H4 (cell line): ENCODE measurements at regions not wholly inside any gene's neighbourhood (a gene's known extent, or its start where the extent isn't known, plus 50 kb on each side); places are given as distances from the start of the nearest gene placed in this dataset.
A peak's percentile ranks its signal among the peaks of the same experiment; 100 is the strongest.
"Not testable (repeated sequence)": the region's sequence is repeated elsewhere in the genome, so short reads cannot be mapped to it uniquely, and the experiment has no call there.

Experiments
- DNase-seq: peaks from one replicate; pipeline ENCODE4 v3.0.0-alpha.2; 2015; ENCODE audit warnings: low spot score

- DNase-seq, result no peak
Observed at GRCh38 chr4:103499094-103499493, 220.7 kb downstream of the TACR3 start.

GRCh38 chr4:103498161-103499070 is 221.4 kb downstream of the TACR3 start:
- DNase-seq, result no peak

GRCh38 chr4:103497692-103498091 is 222.1 kb downstream of the TACR3 start:
- DNase-seq, result no peak

- no peak for DNase-seq
Observed at GRCh38 chr4:103496800-103497199, 223.0 kb downstream of the TACR3 start.

GRCh38 chr4:103493450-103494159 is 226.2 kb downstream of the TACR3 start:
- no peak for DNase-seq

- DNase-seq, result not testable (repeated sequence)
Observed at GRCh38 chr4:103485296-103485695, 234.5 kb downstream of the TACR3 start.

- no peak for DNase-seq
Observed at GRCh38 chr4:103484521-103484920, 235.3 kb downstream of the TACR3 start.

GRCh38 chr4:103482893-103483292 is 236.9 kb downstream of the TACR3 start:
- no peak for DNase-seq

GRCh38 chr4:103482471-103482870 is 237.3 kb downstream of the TACR3 start:
- no peak for DNase-seq

GRCh38 chr4:103478734-103479133 is 241.1 kb downstream of the TACR3 start:
- no peak for DNase-seq

- DNase-seq, result no peak
Observed at GRCh38 chr4:103478210-103478609, 241.6 kb downstream of the TACR3 start.

GRCh38 chr4:103457566-103457965 is 259.4 kb upstream of the CENPE start:
- DNase-seq, result no peak

GRCh38 chr4:103451341-103451740 is 253.2 kb upstream of the CENPE start:
- DNase-seq, result no peak

GRCh38 chr4:103450693-103451092 is 252.6 kb upstream of the CENPE start:
- no peak for DNase-seq

GRCh38 chr4:103449296-103450023 is 251.3 kb upstream of the CENPE start:
- DNase-seq, result no peak

- no peak for DNase-seq
Observed at GRCh38 chr4:103445377-103445776, 247.2 kb upstream of the CENPE start.

GRCh38 chr4:103443324-103443723 is 245.2 kb upstream of the CENPE start:
- DNase-seq, result peak; percentile 47

GRCh38 chr4:103429283-103429682 is 231.1 kb upstream of the CENPE start:
- no peak for DNase-seq

GRCh38 chr4:103425406-103425805 is 227.3 kb upstream of the CENPE start:
- no peak for DNase-seq

- DNase-seq, result peak; percentile 83
Observed at GRCh38 chr4:103424853-103425252, 226.7 kb upstream of the CENPE start.

GRCh38 chr4:103423261-103423660 is 225.1 kb upstream of the CENPE start:
- no peak for DNase-seq

- DNase-seq, result no peak
Observed at GRCh38 chr4:103422467-103423219, 224.5 kb upstream of the CENPE start.
